ENCODE measurements at regions not wholly inside any gene's neighbourhood (a gene's known extent, or its start where the extent isn't known, plus 50 kb on each side); places are given as distances from the start of the nearest gene placed in this dataset.

DNA sequence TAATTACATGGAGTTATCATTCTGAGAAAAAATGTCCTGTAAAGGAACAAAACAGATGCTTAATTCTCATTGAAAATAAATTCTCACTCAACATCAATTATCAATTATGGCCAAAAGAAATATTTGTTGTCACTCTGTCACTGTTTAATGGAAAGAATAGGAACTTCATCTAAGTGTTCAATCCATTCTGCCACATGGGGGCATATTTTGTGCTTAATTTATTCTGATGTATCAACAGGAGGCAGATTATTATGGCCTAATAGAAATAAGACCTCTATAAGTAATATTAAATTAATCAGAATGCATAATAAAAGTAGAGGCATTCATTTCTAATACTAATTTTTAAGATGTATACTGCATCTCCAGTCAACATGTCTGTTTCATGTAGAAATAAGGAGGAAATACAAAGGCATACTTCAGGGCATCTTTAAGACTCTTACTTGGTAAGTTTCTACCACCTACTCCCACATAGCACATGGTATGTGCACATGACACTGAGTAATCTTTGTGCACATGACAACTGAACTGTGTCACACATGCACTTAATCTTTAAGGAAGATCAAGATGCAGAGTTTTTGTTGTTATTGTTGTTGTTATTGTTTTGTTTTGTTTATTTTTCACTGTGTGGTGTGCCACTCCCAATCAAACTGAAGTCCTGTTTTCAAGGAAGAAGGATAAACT lies 420.4 kb upstream of the SEMA3A start:
- no peak for DNase-seq

DNA sequence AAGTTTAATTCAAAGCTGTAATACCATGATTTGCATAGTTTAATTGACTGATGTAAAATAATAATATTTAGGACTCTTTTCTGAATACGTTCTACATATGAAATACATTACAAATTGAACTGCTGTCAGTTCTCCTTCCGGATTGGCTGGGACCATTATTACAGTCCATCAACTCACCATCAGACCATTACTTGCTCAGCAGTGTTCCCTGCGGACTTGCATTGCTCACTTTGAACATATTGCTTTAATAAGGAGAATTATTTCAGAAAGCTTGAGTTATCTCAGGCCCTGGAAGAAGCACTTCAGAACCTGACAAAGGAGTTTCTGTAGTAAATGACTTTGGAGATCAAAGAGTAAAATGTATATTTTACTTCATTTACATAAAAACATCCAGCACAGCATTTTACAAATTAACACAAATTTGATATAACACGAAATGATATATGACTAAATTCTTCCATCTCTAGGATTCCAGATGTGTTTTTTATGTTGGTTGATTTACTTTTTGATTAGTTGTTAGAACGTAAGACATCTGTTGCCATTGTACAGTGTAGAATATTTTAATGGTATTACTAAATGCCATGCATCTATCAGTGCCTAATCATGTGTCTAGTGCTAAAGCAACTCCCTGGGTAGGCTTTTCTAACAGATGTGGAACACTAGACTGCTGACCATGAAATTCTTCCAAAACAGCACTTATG lies 418.5 kb upstream of the SEMA3A start:
- DNase-seq = no peak

DNA sequence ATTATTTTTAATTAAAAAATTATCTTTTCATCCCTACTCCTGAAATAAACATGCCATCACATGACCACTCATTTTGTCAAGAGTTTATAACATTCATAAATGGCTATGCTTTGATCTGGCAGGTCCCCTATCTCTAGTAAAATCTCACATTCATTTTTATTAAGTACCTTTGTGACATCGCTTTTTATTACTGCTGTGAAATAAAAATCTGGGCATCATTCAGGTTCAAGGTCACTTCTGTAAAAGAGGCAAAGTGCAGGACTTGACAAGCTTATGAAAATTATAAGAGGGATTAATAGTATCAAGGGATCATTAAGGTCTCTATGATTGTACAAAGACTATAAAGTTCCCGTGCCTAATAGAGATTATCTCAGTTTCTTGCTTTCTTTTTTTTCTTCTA lies 416.8 kb upstream of the SEMA3A start:
- DNase-seq = no peak

DNA sequence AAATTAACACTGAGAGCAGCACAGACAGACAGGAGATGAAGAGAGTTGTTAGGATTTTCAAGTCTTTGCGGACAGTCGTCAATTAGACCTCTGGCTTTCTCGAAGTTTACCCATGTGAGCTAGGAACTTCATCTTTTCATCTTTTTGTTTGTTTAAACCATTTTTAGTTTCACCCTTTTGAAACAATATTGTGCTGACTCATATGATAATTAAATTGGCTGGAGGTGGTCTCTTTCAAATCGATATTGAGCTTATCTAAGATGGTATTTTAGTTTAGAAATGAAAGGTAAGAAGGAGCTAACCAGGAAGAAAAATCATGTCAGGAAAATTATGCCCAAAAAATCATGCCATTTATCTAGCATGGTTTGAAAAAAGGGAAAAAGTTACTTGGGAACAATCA lies 415.8 kb upstream of the SEMA3A start:
- no peak for DNase-seq

DNA sequence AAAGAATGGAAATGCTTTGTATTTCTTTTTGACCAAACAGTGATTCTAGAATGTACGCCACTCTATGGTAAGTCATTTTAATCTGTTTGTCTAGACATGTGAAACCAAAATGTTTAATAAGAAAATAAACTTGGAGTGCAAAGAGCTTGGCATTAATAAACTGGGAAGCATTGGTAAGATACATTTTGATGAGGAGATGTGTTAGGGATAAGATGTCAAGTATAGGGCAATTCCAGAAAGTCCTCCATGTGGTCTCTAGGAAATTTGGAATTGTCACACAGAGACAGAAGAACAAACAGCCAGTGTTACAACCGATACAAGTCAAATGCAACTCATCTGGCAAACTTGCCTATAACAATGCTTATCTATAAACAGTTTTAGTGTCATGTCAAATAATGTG lies 410.7 kb upstream of the SEMA3A start:
- no peak for DNase-seq

DNA sequence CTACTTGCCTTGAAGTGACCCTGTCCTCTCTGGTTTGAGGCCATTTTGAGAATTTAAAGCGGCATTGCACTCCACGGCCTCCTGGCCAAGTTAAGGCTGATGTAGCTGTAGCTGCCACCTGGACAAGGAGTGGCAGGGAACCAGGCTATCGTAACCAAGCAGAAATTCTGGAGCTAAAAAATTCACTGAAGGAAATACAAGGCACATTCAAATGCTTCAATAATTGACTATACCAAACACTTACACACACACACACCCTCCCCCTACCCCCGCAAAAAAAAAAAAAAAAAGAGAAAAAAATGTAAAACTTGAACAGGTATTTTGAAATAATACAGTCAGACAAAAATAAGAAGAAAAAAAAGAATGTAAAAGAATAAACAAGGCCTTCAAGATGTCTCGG lies 409.0 kb upstream of the SEMA3A start:
- no peak for DNase-seq

DNA sequence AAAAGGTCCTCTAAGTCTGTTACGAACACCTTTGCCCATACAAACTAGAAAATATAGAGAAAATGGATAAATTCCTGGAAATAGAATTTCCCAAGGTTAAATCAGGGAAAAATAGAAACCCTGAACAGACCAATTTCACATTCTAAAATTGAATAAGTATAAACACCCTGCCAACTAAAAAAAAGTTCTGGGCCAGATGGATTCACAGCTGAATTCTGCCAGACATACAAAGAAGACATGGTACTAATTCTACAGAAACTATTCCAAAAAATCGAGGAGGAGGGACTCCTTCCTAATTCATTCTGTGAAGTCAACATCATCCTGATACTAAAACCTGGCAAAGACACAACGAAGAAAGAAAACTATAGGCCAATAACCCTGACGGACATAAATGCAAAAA lies 400.4 kb upstream of the SEMA3A start:
- DNase-seq = no peak

DNA sequence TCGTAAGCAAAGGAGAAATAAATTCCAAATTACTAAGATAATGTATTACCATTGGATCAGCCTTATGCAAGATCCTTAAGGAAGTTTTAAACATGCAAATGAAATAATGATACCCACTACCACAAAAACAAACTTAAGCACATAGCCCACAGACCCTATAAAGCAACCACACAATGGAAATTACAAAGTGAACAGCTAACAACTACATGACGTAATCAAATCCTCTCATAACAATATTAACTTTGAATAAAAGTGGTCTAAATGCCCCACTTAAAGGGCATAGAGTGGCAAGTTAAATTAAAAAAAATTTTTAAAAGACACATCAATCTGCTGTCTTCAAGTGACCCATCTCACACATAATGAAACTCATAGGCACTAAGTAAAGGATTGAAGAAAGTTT lies 397.3 kb upstream of the SEMA3A start:
- DNase-seq = no peak

DNA sequence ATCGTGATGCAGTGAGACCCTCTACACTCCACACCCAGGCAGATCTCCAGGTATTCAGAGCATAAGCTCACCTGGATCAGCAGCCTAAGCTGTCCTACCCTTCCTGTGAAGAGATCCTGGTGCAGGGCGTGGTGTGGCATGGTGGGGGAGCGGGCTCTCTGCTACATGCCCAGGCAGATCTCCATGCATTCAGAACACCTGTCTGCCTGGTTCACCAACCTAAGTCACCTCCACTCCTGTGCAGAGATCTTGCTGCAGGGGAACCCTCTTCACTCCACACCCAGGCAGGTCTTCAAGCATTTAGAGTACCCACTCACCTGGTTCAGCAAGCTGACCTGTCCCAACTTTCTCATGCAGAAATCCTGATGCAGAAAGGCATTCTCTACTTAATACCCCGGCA lies 394.4 kb upstream of the SEMA3A start:
- no peak for DNase-seq

DNA sequence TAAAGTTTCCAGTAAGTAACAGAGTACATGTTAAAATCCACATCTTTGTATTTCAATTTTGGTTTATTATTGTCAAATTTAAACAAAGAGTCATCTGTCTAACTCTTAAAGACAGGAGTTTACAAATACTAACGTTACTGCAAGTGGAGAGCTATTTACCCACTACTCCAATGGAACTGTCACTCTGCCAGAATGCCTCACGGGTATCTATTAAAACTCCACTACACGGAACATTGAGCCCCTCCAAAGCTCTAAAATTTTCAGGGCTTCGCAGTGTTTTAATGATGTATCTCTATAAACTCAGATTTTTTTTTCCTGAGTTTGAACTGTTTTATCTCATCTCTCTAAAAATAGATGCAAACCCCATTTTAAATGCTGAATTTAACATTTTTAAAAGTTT lies 388.7 kb upstream of the SEMA3A start:
- no peak for DNase-seq

DNA sequence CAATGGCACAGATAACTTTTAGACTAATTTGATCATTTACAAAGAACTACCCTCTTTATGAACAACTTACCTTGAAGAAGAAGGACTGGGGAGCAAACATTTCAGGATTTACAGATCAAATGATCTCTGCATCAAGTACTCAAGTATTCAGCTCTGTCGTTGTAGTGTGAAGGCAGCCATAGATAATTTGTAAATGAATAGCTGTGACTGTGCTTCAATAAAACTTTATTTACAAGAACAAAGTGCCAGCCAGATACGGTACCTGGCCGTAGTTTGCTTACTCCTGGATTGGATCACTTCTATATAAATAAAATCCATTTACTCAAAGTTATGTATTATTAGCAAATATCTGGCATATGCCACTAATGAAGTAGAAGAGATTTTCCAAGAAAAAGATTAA lies 388.2 kb upstream of the SEMA3A start:
- DNase-seq = no peak

DNA sequence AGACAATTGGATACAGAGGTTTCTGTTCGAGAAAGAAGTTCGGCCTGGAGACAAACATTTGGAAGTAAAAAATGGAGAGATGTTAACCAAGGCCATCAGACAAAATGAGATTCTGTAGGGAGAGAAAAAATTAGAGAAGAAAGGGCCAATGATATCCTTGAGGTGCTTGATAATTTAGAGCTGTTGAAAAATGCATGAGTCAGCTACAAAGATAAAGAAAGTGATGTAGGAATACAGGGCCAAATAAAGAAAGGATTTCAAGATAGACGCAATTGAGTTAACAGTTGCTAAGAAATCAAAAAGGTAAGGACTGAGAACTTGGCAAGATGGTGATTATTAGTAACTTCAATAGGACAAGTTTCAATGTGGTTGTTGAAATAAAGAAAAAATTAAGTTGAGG lies 384.2 kb upstream of the SEMA3A start:
- no peak for DNase-seq

DNA sequence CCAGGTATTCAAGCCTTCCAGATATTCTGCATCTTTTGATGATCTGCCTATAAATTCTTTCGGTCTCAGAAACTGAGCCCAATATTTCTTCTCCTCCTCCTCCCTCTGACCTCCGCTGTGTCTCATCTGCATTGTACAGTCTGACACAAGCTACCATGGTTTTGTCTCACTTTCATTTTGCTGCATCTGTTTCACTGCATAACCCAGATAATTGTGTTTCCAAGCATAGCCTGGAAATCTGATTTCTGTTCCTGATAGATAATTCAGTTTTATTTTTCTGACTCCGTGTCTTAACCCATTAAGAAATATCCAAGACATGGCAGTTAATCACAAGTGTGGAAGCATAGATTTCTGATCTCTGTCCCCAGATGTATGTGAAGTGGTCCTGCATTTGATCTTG lies 374.2 kb upstream of the SEMA3A start:
- DNase-seq = no peak

DNA sequence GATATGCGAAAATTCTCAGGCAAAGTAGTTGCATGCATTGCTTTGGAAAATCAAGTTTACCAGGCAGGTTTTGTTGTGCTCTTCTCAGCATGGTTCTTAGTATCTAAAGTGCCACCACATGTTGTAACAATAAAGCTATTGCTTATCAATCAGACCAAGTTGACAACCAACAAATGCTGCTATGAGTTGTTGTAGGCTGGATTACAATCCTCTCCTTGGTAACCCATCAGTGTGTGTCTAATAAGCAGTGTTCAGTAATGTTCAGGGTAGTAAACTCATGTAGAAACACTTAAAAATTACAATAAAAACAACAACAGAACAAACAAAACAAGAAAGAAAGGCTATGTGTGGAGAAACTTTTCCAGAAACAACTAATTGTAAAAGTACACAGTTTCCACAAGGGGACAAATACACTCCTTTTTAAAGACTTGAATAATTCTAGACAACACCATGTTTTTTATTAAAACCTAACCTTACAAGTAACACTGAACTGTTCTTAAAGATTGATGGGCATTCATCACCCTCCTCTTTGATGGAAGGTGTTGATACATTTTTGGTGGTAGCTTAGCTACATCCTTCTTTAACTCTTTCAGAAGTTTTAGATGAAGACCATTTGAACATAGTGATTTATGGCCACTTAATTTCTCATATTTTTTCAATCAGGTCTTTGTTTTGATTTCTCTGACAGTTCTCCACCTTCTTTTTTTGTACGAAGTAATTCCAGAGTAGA lies 370.9 kb upstream of the SEMA3A start:
- DNase-seq = no peak

DNA sequence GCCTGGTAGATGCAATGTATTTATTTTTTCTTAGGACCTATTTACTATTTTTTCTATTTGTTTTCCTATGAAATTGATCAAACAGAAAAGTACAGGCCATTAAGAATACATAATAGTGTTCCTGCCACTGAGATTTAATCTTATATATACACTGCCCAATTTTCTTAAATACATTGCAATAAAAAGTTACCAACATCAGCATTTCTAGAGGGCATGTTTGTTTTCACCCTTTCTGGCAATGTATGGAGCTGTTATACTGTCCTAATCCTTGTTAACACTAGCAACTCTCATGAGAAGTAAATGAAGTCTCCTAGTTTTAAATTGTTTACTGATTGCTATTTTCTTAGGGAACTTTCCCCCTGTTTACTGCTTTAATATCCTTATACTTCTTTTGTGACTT lies 359.1 kb upstream of the SEMA3A start:
- DNase-seq = no peak

DNA sequence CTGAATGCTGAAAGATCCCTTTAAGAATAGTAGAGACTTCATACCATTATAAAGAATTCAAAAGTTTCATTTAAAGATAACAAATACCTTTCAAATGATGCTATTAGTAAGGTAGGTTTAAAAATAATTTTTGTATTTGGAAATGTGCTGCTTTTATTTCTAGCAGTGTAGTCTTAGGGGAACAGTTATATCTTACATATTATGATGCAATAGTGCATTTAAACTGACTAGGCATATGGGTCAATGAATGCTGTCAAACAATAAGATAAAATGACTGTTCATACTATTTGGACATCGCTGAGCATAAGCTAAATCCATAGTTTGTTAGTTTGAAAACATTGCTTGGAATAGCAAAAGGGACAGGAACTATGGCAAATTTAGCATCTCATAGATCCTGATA lies 354.8 kb upstream of the SEMA3A start:
- no peak for DNase-seq

DNA sequence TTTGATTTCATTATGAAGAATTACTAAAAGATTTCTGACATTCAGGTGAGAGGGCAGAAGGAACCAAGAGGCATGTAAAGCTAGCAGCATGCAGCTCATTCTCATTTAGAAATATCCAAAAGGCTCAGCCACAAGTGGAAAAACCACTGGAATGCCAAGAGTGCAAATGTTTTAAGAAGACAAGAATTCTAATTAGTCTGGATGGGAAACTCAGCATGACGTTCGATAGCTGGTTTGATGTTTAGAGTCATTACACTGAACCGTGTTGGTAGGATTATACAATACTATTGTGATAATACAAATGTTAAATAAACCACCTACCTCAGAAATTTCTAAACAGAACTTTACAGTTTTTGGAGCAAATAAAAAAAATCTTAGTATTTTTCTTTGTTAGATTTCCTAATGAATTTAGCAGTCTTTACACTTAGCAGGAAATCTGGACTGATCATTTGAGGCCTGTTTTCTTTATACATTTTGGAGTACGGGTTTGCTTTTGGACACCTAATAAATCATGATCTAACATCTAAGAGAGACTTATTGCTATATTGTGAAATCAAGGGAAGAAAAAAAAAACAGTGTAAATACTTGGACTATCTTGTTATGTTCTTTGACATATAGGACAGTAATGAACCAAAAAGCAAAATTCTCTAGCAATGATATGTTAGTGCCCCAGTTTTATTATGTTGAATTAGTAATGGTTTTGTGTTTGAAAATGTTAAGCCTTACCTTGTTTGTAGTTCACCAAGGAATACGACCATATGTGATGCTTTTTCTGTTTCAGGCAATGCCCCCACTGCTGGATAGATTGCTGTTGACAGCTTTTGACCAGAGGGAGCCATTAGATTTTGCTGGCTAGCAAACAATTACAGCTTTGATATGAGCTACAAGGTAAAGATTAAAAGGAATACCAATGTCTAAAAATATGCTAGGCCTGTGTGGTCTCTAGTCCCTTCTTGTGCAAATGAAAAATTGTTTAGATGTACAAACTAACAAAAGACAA lies 354.1 kb upstream of the SEMA3A start:
- DNase-seq = no peak

DNA sequence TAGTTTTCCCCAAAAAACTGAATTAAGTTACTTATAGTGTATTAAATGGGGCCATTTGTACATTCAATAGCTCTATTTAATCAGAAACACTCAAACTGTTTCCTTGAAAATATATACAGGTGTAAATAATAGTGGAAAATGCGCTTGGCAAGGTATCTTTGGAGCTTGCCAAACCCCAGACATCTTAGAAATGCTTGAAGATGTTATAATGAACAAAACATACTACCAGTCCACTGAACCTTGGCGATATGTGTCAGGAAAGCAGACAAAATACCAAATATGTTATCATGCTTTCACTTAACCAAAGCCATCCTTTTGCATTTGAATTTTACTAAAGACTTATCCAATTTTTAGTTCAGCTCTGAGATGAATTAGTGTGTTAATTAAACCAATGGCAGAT lies 352.7 kb upstream of the SEMA3A start:
- DNase-seq = no peak

DNA sequence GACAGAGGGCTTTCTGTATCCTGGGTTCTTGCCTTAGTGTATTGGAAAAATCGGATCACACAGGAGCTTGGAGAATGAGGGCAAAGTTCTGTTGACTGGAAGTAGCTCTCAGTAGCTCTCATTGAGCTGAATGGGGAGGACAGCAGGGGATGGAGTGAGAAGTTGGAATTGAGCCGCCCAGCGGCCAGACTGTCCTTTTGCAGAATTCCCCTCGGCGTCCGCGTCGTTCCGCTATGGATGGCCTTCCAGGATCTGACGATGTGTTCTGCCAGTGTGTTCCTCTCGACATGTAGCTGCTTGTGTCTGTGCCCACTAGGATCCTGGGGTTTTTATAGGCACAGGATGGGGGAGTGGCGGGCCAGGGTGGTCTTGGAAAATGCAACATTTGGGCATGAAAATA lies 351.8 kb upstream of the SEMA3A start:
- DNase-seq = no peak

DNA sequence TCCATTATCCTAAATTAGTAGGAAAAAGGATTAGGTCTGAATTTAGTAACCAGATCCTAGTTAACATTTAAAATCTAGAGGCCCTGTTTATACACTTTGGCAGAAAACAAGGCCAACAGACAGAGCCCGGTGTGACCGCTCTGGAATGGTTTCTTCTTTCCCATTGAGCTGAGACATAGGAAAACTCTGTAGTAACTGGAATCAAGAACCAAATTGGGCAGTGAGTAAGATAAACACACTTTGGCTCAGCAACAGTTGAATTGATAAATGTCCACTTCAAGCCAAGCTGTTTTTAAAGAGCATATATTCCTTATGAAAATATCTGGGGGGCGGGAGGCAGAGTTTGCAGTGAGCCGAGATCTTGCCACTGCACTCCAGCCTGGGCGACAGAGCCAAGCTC lies 343.7 kb upstream of the SEMA3A start:
- no peak for DNase-seq

DNA sequence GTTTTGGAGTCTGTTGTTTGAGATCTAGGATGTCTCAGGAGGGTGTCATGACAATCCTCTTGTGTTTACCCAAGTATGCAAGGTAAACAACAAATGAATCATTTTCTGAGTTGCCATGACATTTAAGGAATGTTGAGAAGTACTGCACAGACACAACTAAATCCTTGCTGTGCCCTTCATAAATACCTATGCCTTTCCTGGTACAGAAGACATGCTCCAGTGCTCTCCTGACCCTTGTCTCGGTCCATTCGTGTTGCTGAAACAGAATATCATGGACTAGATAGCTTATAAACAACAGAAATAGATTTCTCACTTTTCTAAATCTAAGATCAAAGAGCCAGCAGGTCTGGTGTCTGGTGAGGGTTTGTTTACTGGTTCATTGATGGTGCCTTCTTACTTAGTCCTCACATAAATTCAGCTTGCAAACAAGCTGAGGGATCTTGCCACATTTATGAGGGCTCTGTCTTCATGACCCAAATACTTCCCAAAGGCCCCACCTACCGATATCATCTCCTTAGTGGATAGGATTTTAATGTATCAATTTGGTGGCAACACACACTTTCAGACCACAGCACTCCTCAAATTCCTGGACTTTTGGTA lies 341.8 kb upstream of the SEMA3A start:
- no peak for DNase-seq

DNA sequence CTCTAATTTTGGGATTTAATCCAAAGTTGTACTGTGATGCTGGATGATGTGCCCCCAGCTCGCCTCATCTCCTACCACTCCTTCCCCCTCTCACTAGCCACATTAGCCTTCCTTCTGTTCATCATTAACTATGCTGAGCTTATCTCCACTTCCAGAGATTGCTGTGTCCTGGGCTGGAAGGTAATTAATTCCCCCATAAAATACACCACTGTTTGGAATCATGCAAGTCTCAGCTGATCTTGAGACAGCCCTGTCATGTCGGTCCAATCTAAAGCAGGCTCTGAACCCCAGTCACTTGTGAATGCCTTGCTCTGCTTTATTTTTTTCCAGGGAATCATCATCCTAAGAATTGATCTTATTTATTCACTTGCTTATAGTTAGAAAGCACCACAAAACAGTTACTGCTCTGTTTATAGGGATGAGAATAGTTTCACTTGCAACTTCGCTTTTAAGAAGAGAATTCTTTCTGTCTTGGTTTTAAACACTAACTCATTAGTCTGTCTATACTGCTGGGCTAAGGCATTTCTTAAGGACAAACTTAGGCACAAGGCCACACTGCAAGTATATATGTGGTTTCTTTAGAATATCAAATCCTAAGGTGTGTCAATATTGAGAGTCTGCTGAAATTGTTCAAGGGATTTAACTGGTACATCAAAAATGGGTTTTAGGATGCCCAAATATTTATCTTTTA lies 341.1 kb upstream of the SEMA3A start:
- DNase-seq = no peak
